GM12878 (cell line): ENCODE measurements at regions not wholly inside any gene's neighbourhood (a gene's known extent, or its start where the extent isn't known, plus 50 kb on each side); places are given as distances from the start of the nearest gene placed in this dataset.

Experiments
- ATAC-seq: fragments of 200-7000 bp; cut with Tn5 transposase; 3 replicates; pipeline ENCODE4 v1.9.1; 2020; ENCODE audit warnings: mild to moderate bottlenecking, moderate library complexity
- BruUV-seq: library from RNA; stranded (reverse); fragments of 400-500 nt; replicated peaks from 2 replicates; lab custom pipeline; 2021; lab: Mats Ljungman, UMichigan
- CTCF ChIA-PET: fragments of 300-600 bp; sonication (Branson Sonifier 250); formaldehyde crosslinking; extraction: SDS; loops from one replicate; lab custom pipeline; 2021; ENCODE audit warnings: inconsistent platforms; lab: Yijun Ruan, JAX
- POLR2A ChIA-PET: fragments of 350-600 bp; formaldehyde crosslinking; extraction: SDS; loops from one replicate; lab custom pipeline; 2021; ENCODE audit warnings: inconsistent platforms; lab: Charles Lee
- RAD21 ChIA-PET: fragments of 300-600 bp; sonication (Branson Sonifier 250); formaldehyde crosslinking; loops from one replicate; lab custom pipeline; 2023; ENCODE audit warnings: antibody characterized with exemption; ENCODE audit not compliant: unreplicated experiment; lab: Charles Lee
- SMC1A ChIA-PET: fragments of 300-600 bp; sonication (Branson Sonifier 250); formaldehyde crosslinking; loops from one replicate; lab custom pipeline; 2023; ENCODE audit not compliant: unreplicated experiment, uncharacterized antibody; lab: Charles Lee
- DNase-seq: peaks from one replicate; pipeline ENCODE4 v3.0.0-alpha.2; 2011; ENCODE audit warnings: low read depth, low spot score
- FAIRE-seq: peaks from 3 replicates; lab custom pipeline; 2011; peaks lifted over from hg19 to GRCh38; lab: Jason Lieb, UNC
- H2AFZ ChIP-seq: 2 replicates; pipeline ENCODE4 v1.6.0; 2011; ENCODE audit warnings: low read depth, low read length, control low read depth; ENCODE audit not compliant: control insufficient read depth
- H3K27ac ChIP-seq: 2 replicates; pipeline ENCODE4 v1.5.1; 2011; ENCODE audit warnings: control low read depth; ENCODE audit not compliant: control insufficient read depth, insufficient read depth
- H3K27me3 ChIP-seq, 2 experiments: replicated peaks in 1 of 2; 2 replicates each; pipeline versions ENCODE4 v1.6.0 to v1.6.1; 2011; ENCODE audit warnings: low read length in 1 of 2; ENCODE audit not compliant: control insufficient read depth in 2 of 2, insufficient read depth in 2 of 2
- H3K36me3 ChIP-seq, 2 experiments: 2 replicates each; pipeline ENCODE4 v1.5.1; 2011; ENCODE audit warnings: low read length in 1 of 2; ENCODE audit not compliant: control insufficient read depth in 2 of 2, insufficient read depth in 2 of 2
- H3K4me1 ChIP-seq: 2 replicates; pipeline ENCODE4 v1.6.1; 2011; ENCODE audit warnings: mild to moderate bottlenecking, low read length, moderate library complexity, mixed read lengths; ENCODE audit not compliant: control insufficient read depth, insufficient read depth
- H3K4me2 ChIP-seq: 2 replicates; pipeline ENCODE4 v1.6.0; 2011; ENCODE audit warnings: control low read depth; ENCODE audit not compliant: control insufficient read depth, insufficient read depth
- H3K4me3 ChIP-seq: fragments of 200-600 bp; sonication (generic); 2 replicates; pipeline ENCODE4 v1.5.1; 2016
- H3K79me2 ChIP-seq: 2 replicates; pipeline ENCODE4 v1.6.0; 2011; ENCODE audit warnings: low read length; ENCODE audit not compliant: control insufficient read depth, insufficient read depth
- H3K9ac ChIP-seq: 2 replicates; pipeline ENCODE4 v1.8.0; 2011; ENCODE audit warnings: low read length, control low read depth, mixed read lengths; ENCODE audit not compliant: control insufficient read depth, insufficient read depth
- H3K9me3 ChIP-seq: replicated peaks from 3 replicates; pipeline ENCODE4 v1.5.1; 2011; ENCODE audit warnings: mild to moderate bottlenecking, low read length; ENCODE audit not compliant: control insufficient read depth, insufficient read depth
- H4K20me1 ChIP-seq: 2 replicates; pipeline ENCODE4 v1.6.0; 2011; ENCODE audit not compliant: control insufficient read depth, insufficient read depth
- BMI1 ChIP-seq: fragments of 450-650 bp; IDR thresholded peaks from 2 replicates; pipeline ENCODE4 v1.6.1; 2016; ENCODE audit warnings: mild to moderate bottlenecking, moderate library complexity, borderline replicate concordance
- CHD2 ChIP-seq: IDR thresholded peaks from 2 replicates; pipeline ENCODE4 v1.6.1; 2011; ENCODE audit warnings: low read depth, low read length, improper control_type of control experiment, borderline replicate concordance
- GATAD2B ChIP-seq: fragments of 450-650 bp; conservative IDR thresholded peaks from 2 replicates; pipeline ENCODE4 v1.6.1; 2017; ENCODE audit warnings: low read depth, mild to moderate bottlenecking, moderate library complexity
- JUNB ChIP-seq: IDR thresholded peaks from 2 replicates; pipeline ENCODE4 v1.6.1; 2016; ENCODE audit warnings: antibody characterized with exemption, mild to moderate bottlenecking
- MLLT1 ChIP-seq: fragments of 450-650 bp; IDR thresholded peaks from 2 replicates; pipeline ENCODE4 v1.6.1; 2016; ENCODE audit warnings: mild to moderate bottlenecking
- NR2C2 ChIP-seq: IDR thresholded peaks from 2 replicates; pipeline ENCODE4 v1.6.1; 2011; ENCODE audit warnings: borderline replicate concordance, low read depth; ENCODE audit not compliant: control insufficient read depth, insufficient read length
- ZNF207 ChIP-seq: fragments of 450-650 bp; IDR thresholded peaks from 2 replicates; pipeline ENCODE4 v1.6.1; 2014; ENCODE audit warnings: antibody characterized with exemption, mild to moderate bottlenecking, borderline replicate concordance
- WGBS: methylation state at CpG from one replicate; pipeline ENCODE4 v1.1.6; 2016; ENCODE audit warnings: low lambda C conversion rate; ENCODE audit not compliant: insufficient replicate concordance, insufficient coverage; ENCODE audit errors: missing lambda C conversion rate; 5-methylcytosine and 5-hydroxymethylcytosine counted together
- in situ Hi-C: fragments of 300-500 bp; cut with MboI; formaldehyde crosslinking; loops from 9 replicates; pipeline ENCODE4 v1.14.3; 2018; ENCODE audit warnings: mixed read lengths
- intact Hi-C: fragments of 100-400 bp; cut with micrococcal nuclease; formaldehyde crosslinking; loops from one replicate; pipeline ENCODE4 v1.14.2; 2022; ENCODE audit not compliant: unreplicated experiment
- TF ChIP-seq, protein P1 (sequence below): IDR thresholded peaks from 2 replicates; pipeline ENCODE4 v1.6.1; 2011; ENCODE audit warnings: borderline replicate concordance, low read depth, mild to moderate bottlenecking, moderate library complexity, low read length; ENCODE audit not compliant: insufficient read depth, poor library complexity, severe bottlenecking

GRCh38 chr11:33598426-33599069 is 102.1 kb downstream of the C11orf91 start:
- Histone ChIP-seq H3K9me3 (no peaks in the 10 kb centered on the region; the same call in 2 of the 3 replicates), H3K4me3 (no peak overlapping the region), H3K27me3 (no peaks in the 10 kb centered on the region), H3K4me1 (no peaks in the 10 kb centered on the region), H3K27ac (no peak overlapping the region), H3K9ac (no peak overlapping the region), H3K4me2 (no peak overlapping the region), H4K20me1 (no peaks in the 10 kb centered on the region), H3K79me2 (no peaks in the 10 kb centered on the region), H3K36me3 (no peaks in the 10 kb centered on the region), H2AFZ (no peak overlapping the region)
- TF ChIP-seq ZNF207 (no peak), MLLT1 (no peak), CHD2 (no peak), BMI1 (peak; percentile 80), NR2C2 (no peak), GATAD2B (no peak), JUNB (no peak)
- TF ChIP-seq, protein P1, sequence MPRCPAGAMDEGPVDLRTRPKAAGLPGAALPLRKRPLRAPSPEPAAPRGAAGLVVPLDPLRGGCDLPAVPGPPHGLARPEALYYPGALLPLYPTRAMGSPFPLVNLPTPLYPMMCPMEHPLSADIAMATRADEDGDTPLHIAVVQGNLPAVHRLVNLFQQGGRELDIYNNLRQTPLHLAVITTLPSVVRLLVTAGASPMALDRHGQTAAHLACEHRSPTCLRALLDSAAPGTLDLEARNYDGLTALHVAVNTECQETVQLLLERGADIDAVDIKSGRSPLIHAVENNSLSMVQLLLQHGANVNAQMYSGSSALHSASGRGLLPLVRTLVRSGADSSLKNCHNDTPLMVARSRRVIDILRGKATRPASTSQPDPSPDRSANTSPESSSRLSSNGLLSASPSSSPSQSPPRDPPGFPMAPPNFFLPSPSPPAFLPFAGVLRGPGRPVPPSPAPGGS, result no peak
- intact Hi-C loops, result no loop called here
- ChIA-PET CTCF (no interaction called here), RAD21 (no interaction called here), SMC1A (no interaction called here), POLR2A (no interaction called here)
- ATAC-seq (no peak), FAIRE-seq (no peak), DNase-seq (no peak)
- no TSS peak for BruUV-seq
- in situ Hi-C loops, result no loop called here
- 38% methylated on average over 19 of the region's 19 CpGs for WGBS
